ENCODE measurements at regions not wholly inside any gene's neighbourhood (a gene's known extent, or its start where the extent isn't known, plus 50 kb on each side); places are given as distances from the start of the nearest gene placed in this dataset.
"Not testable (repeated sequence)": the region's sequence is repeated elsewhere in the genome, so short reads cannot be mapped to it uniquely, and the experiment has no call there.

DNA sequence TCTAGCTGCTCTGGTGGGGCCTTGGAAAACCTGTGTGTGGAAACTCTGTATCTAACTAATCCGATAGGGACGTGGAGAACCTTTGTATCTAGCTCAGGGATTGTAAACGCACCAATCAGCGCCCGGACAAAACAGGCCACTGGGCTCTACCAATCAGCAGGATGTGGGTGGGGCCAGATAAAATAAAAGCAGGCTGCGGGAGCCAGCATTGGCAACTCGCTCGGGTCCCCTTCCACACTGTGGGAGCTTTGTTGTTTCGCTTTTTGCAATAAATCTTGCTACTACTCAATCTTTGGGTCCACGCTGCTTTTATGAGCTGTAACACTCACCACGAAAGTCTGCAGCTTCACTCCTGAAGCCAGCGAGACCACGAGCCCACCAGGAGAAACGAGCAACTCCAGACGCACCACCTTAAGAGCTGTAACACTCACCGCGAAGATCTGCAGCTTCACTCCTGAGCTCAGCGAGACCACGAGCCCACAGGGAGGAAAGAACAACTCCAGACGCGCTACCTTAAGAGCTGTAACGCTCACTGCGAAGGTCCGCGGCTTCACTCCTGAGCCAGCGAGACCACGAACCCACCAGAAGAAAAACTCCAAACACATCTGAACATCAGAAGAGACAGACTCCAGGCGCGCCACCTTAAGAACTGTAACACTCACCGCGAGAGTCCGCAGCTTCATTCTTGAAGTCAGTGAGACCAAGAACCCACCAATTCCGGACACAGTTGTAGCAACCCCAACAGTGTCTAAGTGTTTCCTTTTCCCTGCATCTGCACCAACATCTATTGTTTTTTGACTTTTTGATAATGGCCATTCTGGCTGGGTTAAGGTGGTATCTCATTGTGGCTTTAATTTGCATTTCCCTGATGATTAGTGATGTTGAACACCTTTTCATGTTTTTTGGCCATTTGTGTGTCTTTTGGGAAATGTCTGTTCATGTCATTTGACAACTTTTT lies 92.2 kb upstream of the ITGB1 start:
- DNase-seq (ENCODE audit: low read depth); in situ Hi-C loops (cut with HindIII; ENCODE audit: low pct_unique_long_range_greater_than_20kb, low sequenced_read_pairs): not testable (repeated sequence)

DNA sequence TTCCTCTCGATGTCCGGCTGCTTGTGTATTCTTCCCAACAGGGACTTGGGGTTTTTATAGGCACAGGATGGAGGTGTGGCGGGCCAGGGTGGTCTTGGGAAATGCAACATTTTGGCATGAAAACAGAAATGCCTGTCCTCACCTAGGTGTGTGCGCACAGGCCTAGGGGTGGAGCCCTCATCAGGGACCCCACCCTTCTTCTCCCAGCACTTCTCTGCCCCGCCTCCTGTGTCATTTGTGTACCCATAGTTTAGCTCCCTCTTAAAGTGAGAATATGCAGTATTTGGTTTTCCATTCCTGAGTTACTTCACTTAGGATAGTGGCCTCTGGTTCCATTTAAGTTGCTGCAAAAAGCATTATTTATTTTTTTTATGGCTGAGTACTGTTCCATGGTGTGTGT lies 90.2 kb upstream of the ITGB1 start:
- in situ Hi-C loops (cut with HindIII; ENCODE audit: low pct_unique_long_range_greater_than_20kb, low sequenced_read_pairs), result no loop called here
- no peak for DNase-seq (ENCODE audit: low read depth)

DNA sequence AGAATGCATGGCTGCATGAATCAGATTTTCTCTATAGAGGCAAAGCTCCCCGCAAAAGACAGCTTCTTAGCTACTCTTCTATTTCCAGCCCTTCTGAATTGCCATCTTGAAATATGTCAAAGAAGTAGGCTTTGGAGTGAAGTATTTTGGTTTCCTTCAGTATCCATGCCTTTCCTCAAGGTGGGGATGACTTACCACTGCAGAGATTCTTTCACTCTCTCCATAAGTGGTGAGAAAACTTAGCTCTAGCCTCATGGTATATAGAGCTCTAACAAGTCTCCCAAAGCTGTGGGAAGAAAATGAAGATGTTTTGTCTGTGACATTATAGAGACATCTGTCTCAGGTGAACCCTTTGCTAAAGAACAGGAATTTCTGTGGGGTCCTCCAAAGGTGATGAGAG lies 89.6 kb upstream of the ITGB1 start:
- in situ Hi-C loops (cut with HindIII; ENCODE audit: low pct_unique_long_range_greater_than_20kb, low sequenced_read_pairs), result no loop called here
- DNase-seq (ENCODE audit: low read depth), result no peak

- DNase-seq (ENCODE audit: low read depth), result no peak
- in situ Hi-C loops (cut with HindIII; ENCODE audit: low pct_unique_long_range_greater_than_20kb, low sequenced_read_pairs), result no loop called here
Measured at GRCh38 chr10:33046792-33047191, 88.8 kb upstream of the ITGB1 start.

DNA sequence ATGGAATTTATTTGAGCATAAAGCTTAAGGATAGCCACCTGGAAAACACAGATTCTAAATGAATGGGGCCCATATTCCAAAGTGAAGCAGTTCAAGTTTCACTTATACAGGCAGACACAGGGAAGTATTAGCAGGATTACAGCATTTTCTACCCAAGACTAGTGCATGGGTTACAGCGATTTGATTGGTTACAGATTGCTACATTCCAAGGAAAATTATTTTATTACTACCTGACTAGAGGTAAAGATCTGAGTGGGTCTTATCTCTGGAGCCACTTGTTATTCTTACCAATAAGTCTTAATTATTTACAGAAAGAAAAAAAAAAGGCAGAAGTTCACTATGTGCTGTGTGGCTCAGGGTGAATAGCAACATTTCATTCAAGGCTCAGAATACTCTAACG lies 87.4 kb upstream of the ITGB1 start:
- no peak for DNase-seq (ENCODE audit: low read depth)
- in situ Hi-C loops (cut with HindIII; ENCODE audit: low pct_unique_long_range_greater_than_20kb, low sequenced_read_pairs), result no loop called here

GRCh38 chr10:33042565-33042964 lies 84.5 kb upstream of the ITGB1 start:
- DNase-seq (ENCODE audit: low read depth), result no peak
- in situ Hi-C loops (cut with HindIII; ENCODE audit: low pct_unique_long_range_greater_than_20kb, low sequenced_read_pairs), result no loop called here

DNA sequence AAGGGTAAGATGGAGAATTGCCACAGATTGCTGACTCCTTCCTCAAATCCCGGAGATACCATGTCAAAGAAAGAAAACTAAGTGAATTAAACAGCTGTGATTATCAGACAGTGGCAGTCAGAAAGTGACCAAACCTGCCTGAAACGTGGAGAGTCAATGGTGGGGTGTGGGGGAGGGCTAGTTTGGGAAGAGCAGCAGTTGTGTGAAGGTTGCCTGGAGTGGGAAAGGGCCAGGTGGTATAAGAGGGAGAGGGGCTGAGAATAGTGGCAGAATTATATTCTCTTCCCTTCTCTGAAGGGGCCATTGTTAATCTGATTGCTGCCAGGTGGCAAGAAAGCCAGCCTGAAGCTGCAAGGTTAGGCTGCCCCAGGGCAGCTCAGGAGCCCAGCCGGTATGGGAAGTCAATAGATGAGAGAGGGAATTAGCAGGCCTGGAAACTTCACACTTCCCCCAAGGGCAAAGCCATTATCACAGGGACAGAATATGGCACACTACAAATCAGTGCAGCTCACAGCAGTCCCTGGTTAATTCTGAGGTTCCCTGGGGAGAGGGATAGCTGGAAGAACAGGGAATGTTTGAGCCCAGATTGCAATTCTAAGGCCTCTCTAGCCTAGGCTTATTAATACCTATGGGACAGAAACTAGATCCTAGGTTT lies 83.9 kb upstream of the ITGB1 start:
- in situ Hi-C loops (cut with HindIII; ENCODE audit: low pct_unique_long_range_greater_than_20kb, low sequenced_read_pairs), result no loop called here
- no peak for DNase-seq (ENCODE audit: low read depth)

- in situ Hi-C loops (cut with HindIII; ENCODE audit: low pct_unique_long_range_greater_than_20kb, low sequenced_read_pairs), result no loop called here
- DNase-seq (ENCODE audit: low read depth), result no peak
Measured at GRCh38 chr10:33040436-33040835, 82.4 kb upstream of the ITGB1 start.

DNA sequence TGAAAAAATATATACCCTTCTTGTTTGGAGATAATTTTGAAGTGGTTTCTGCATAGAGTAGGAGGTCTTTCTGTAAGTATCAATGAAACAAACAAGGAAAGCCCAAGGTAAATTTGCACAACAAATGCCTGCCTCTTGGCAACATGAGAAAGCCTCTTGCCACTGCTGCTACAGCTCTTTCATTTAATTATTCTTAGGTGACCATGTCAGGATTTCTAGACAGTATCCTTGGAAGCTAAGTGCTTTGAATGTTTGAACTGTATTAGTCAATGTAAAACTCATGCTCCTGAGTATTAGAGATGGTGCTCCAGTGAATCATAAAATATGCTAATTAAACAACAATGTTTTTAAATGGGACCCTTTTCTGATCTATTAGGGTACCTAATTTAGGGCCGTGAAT lies 81.2 kb upstream of the ITGB1 start:
- DNase-seq (ENCODE audit: low read depth), result no peak

GRCh38 chr10:33038672-33039071 lies 80.6 kb upstream of the ITGB1 start:
- in situ Hi-C loops (cut with HindIII; ENCODE audit: low pct_unique_long_range_greater_than_20kb, low sequenced_read_pairs), result no loop called here

More for the DNA sequence above, 81.2 kb upstream of the ITGB1 start:
- in situ Hi-C loops (cut with HindIII; ENCODE audit: low pct_unique_long_range_greater_than_20kb, low sequenced_read_pairs), result no loop called here

GRCh38 chr10:33037726-33038125 lies 79.7 kb upstream of the ITGB1 start:
- in situ Hi-C loops (cut with HindIII; ENCODE audit: low pct_unique_long_range_greater_than_20kb, low sequenced_read_pairs), result no loop called here
- no peak for DNase-seq (ENCODE audit: low read depth)

More at GRCh38 chr10:33038672-33039071, 80.6 kb upstream of the ITGB1 start:
- DNase-seq (ENCODE audit: low read depth), result no peak

DNA sequence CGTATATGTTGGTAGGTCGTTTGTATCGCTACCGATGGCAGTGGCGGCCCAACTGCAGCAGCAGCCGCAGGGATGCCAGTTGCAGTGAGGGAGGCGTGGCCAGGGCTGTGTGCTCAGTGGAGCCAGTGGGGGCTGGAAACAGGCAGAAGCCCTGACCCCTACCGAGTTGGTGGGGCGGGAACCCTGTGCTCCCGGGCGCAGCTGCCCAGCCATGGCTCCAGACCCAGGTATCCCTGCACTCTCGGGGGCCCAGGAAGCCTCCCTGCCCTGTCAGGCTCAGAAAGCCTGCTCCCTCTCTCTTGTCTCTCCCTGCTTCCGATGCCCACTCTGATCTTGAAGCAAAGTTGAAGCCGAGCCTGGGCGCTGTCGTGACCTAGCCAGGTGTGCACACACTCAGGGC lies 78.6 kb upstream of the ITGB1 start:
- in situ Hi-C loops (cut with HindIII; ENCODE audit: low pct_unique_long_range_greater_than_20kb, low sequenced_read_pairs), result no loop called here

DNA sequence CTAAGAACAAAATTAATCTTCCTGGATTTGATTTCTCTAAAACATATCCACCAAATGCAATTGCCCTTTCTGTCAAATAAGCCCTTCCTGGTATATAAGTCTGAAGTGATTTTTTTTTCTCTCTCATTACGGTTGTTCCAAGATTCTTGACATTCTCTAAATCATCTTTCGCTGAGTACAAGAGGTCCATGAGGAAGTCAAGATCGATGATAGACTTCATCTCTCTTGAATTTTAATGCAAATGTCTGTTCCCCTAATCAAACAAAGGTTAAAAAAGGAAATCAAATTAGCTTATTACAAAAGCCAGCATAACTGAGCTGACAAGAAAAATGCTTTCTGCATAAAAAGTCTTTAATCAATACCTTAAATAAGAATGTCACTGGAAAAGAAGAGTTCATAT lies 77.4 kb upstream of the ITGB1 start:
- in situ Hi-C loops (cut with HindIII; ENCODE audit: low pct_unique_long_range_greater_than_20kb, low sequenced_read_pairs), result no loop called here
- no peak for DNase-seq (ENCODE audit: low read depth)

More for the DNA sequence above, 78.6 kb upstream of the ITGB1 start:
- no peak for DNase-seq (ENCODE audit: low read depth)

DNA sequence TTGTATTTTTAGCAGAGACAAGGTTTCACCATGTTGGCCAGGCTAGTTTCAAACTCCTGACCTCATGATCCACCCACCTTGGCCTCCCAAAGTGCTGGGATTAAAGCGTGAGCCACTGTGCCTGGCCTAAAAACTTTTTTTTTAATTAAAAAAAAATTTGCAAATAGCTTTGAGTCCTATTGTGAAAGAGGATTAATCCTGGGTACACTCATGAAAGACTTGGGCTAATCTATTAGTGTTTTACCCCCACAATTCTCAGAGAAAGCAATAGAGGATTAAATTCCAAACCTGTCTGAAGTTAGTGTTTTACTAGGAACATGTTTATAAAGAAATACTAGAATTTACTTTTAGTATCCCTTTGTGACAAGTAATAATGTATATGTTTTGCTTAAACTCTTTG lies 76.9 kb upstream of the ITGB1 start:
- DNase-seq (ENCODE audit: low read depth), result no peak
- in situ Hi-C loops (cut with HindIII; ENCODE audit: low pct_unique_long_range_greater_than_20kb, low sequenced_read_pairs), result no loop called here

GRCh38 chr10:33032654-33033151 lies 74.7 kb upstream of the ITGB1 start:
- in situ Hi-C loops (cut with HindIII; ENCODE audit: low pct_unique_long_range_greater_than_20kb, low sequenced_read_pairs), result no loop called here
- no peak for DNase-seq (ENCODE audit: low read depth)

- DNase-seq (ENCODE audit: low read depth), result no peak
- in situ Hi-C loops (cut with HindIII; ENCODE audit: low pct_unique_long_range_greater_than_20kb, low sequenced_read_pairs), result no loop called here
Measured at GRCh38 chr10:33031815-33032653, 74.0 kb upstream of the ITGB1 start.

DNA sequence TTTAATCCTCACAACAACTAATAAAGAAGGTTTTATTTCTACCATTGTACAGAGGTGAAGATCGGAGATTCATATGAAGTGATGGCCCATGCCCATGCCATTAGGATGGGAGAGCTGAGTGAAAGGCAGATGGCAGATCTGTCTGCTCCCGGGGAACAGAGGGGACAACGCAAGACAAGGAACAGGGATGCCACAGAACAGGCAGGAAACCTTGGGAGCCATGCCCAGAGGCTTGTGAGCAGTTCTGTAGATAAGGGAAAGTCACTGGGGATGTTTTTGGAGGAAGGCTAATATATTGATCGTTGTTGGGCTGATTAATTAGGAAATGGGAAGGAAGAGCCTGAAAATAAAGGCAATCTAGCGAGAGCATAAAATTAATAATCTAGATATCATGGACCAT lies 73.1 kb upstream of the ITGB1 start:
- in situ Hi-C loops (cut with HindIII; ENCODE audit: low pct_unique_long_range_greater_than_20kb, low sequenced_read_pairs), result no loop called here

GRCh38 chr10:33028515-33028914 lies 70.5 kb upstream of the ITGB1 start:
- in situ Hi-C loops (cut with HindIII; ENCODE audit: low pct_unique_long_range_greater_than_20kb, low sequenced_read_pairs); DNase-seq (ENCODE audit: low read depth): not testable (repeated sequence)

More for the DNA sequence above, 73.1 kb upstream of the ITGB1 start:
- DNase-seq (ENCODE audit: low read depth), result no peak

Measured in Caki2 (cell line).